ENCODE measurements at regions not wholly inside any gene's neighbourhood (a gene's known extent, or its start where the extent isn't known, plus 50 kb on each side); places are given as distances from the start of the nearest gene placed in this dataset.
"Not testable (repeated sequence)": the region's sequence is repeated elsewhere in the genome, so short reads cannot be mapped to it uniquely, and the experiment has no call there.

GRCh38 chr2:234802845-234803171 lies 149.0 kb upstream of the SH3BP4 start:
- Histone ChIP-seq H3K27ac (ENCODE audit: low read depth in 2 of 2, low read length in 2 of 2) (no peak overlapping the region), H3K27me3 (ENCODE audit: control insufficient read depth in 2 of 2, insufficient read depth in 2 of 2, low read length in 2 of 2) (no peaks in the 10 kb centered on the region), H3K9me3 (ENCODE audit: control insufficient read depth in 2 of 2, low read length in 2 of 2) (no peaks in the 10 kb centered on the region), H3K9ac (ENCODE audit: low read depth in 1 of 2, low read length in 2 of 2) (no peak overlapping the region), H3K36me3 (ENCODE audit: control insufficient read depth in 2 of 2, insufficient read depth in 2 of 2, low read length in 2 of 2) (no peaks in the 10 kb centered on the region), H3K4me3 (ENCODE audit: low read length in 2 of 2) (no peak overlapping the region), H3K4me1 (ENCODE audit: control insufficient read depth in 2 of 2, insufficient read depth in 2 of 2, low read length in 2 of 2) (no peaks in the 10 kb centered on the region)

- no peak overlapping the region for H3K4me3 ChIP-seq (ENCODE audit: low read length in 2 of 2)
- no peaks in the 10 kb centered on the region for H3K4me1 ChIP-seq (ENCODE audit: control insufficient read depth in 2 of 2, insufficient read depth in 2 of 2, low read length in 2 of 2)
- no peak overlapping the region for H3K9ac ChIP-seq (ENCODE audit: low read depth in 1 of 2, low read length in 2 of 2)
- no peaks in the 10 kb centered on the region for H3K9me3 ChIP-seq (ENCODE audit: control insufficient read depth in 2 of 2, low read length in 2 of 2)
- H3K27ac ChIP-seq (ENCODE audit: low read depth in 2 of 2, low read length in 2 of 2), result no peak overlapping the region
- no peaks in the 10 kb centered on the region for H3K36me3 ChIP-seq (ENCODE audit: control insufficient read depth in 2 of 2, insufficient read depth in 2 of 2, low read length in 2 of 2)
- H3K27me3 ChIP-seq (ENCODE audit: control insufficient read depth in 2 of 2, insufficient read depth in 2 of 2, low read length in 2 of 2), result no peaks in the 10 kb centered on the region
Measured at GRCh38 chr2:234802071-234802844, 149.6 kb upstream of the SH3BP4 start.

DNA sequence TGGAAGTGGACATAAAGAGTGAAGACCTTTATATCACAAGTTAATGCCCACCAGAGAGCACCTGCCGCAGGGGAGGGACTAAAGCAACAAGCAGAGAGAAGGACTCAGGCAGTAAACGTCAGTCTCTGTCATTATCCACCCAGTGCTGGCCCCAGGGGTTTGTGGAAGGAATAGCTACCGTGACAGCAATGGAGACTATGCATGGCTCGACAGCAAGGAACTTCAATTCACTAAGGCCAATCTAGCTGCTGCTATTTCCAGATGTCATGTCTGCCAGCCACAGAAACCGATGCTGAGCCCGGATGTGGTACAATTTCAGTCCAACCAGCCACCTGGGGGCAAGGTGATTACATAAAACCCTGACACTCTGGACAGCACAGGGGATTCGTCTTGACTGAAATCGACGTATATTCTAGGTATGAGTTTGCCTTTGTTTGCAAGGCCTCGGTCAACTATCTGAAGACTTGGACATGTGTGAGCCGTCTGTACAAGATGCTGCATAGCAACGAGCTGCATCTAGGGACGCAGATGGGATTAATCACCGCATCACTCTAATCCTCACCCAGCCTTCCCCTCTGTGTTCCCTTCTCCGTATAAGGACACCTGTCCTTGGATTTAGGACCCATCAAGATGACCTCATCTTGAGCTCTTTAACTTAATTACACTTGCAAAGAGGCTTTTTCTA lies 154.1 kb upstream of the SH3BP4 start:
- Histone ChIP-seq H3K27me3 (ENCODE audit: control insufficient read depth in 2 of 2, insufficient read depth in 2 of 2, low read length in 2 of 2) (no peaks in the 10 kb centered on the region), H3K36me3 (ENCODE audit: control insufficient read depth in 2 of 2, insufficient read depth in 2 of 2, low read length in 2 of 2) (no peaks in the 10 kb centered on the region), H3K27ac (ENCODE audit: low read depth in 2 of 2, low read length in 2 of 2) (no peak overlapping the region), H3K4me1 (ENCODE audit: control insufficient read depth in 2 of 2, insufficient read depth in 2 of 2, low read length in 2 of 2) (no peaks in the 10 kb centered on the region), H3K9ac (ENCODE audit: low read depth in 1 of 2, low read length in 2 of 2) (no peak overlapping the region), H3K4me3 (ENCODE audit: low read length in 2 of 2) (no peak overlapping the region), H3K9me3 (ENCODE audit: control insufficient read depth in 2 of 2, low read length in 2 of 2) (no peaks in the 10 kb centered on the region)

DNA sequence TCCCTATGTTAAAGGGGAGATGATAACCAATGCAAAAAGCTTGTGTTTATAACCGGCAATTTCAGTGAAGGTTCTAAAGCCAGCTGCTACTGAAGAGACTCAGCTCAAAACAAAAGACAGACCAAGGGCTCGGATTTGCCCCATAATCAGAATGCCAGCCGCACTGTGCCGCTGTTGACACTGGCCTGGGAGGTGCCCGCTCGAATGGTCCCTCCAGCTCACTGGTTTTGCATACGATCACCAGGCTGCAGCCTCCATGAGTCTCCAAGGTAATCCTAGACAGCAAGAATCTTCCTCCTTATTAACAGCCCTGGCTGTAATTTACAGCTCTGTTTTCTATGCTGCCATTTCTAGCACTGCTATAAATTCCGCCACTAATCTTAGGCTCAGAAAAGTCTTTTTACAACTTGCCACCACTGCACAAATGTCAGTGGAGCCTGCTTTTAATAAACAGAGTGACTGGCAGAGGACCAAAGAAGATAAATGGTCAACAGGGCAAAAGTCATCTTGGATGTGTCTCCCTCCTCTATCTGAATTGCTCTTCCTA lies 155.7 kb upstream of the SH3BP4 start:
- no peak overlapping the region for H3K27ac ChIP-seq (ENCODE audit: low read depth in 2 of 2, low read length in 2 of 2)
- no peak overlapping the region for H3K4me3 ChIP-seq (ENCODE audit: low read length in 2 of 2)
- no peaks in the 10 kb centered on the region for H3K4me1 ChIP-seq (ENCODE audit: control insufficient read depth in 2 of 2, insufficient read depth in 2 of 2, low read length in 2 of 2)
- no peak overlapping the region for H3K9ac ChIP-seq (ENCODE audit: low read depth in 1 of 2, low read length in 2 of 2)
- H3K36me3 ChIP-seq (ENCODE audit: control insufficient read depth in 2 of 2, insufficient read depth in 2 of 2, low read length in 2 of 2), result no peaks in the 10 kb centered on the region
- no peaks in the 10 kb centered on the region for H3K9me3 ChIP-seq (ENCODE audit: control insufficient read depth in 2 of 2, low read length in 2 of 2)
- H3K27me3 ChIP-seq (ENCODE audit: control insufficient read depth in 2 of 2, insufficient read depth in 2 of 2, low read length in 2 of 2), result no peaks in the 10 kb centered on the region

- Histone ChIP-seq H3K27me3 (ENCODE audit: control insufficient read depth in 2 of 2, insufficient read depth in 2 of 2, low read length in 2 of 2) (no peaks in the 10 kb centered on the region), H3K9ac (ENCODE audit: low read depth in 1 of 2, low read length in 2 of 2) (no peak overlapping the region), H3K4me1 (ENCODE audit: control insufficient read depth in 2 of 2, insufficient read depth in 2 of 2, low read length in 2 of 2) (no peaks in the 10 kb centered on the region), H3K36me3 (ENCODE audit: control insufficient read depth in 2 of 2, insufficient read depth in 2 of 2, low read length in 2 of 2) (no peaks in the 10 kb centered on the region), H3K4me3 (ENCODE audit: low read length in 2 of 2) (no peak overlapping the region), H3K27ac (ENCODE audit: low read depth in 2 of 2, low read length in 2 of 2) (no peak overlapping the region), H3K9me3 (ENCODE audit: control insufficient read depth in 2 of 2, low read length in 2 of 2) (no peaks in the 10 kb centered on the region)
Measured at GRCh38 chr2:234795272-234795920, 156.4 kb upstream of the SH3BP4 start.

DNA sequence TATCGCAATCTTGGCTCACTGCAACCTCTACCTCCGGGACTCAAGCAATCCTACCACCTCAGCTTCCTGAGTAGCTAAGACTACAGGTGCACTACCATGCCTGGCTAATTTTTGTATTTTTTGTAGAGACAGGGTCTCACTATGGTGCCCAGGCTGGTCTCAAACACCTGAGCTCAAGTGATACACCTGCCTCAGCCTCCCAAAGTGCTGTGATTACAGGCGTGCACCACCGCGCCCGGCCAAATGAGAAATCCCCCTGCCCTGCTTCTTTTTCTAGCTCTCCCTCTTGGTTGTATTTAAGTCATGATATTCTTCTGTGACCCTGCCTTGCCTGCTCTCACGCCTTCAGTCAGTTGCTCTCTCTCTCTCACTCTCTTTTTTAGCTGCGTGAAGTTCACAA lies 157.0 kb upstream of the SH3BP4 start:
- H3K9me3 ChIP-seq (ENCODE audit: control insufficient read depth in 2 of 2, low read length in 2 of 2), result no peaks in the 10 kb centered on the region
- H3K27ac ChIP-seq (ENCODE audit: low read depth in 2 of 2, low read length in 2 of 2), result no peak overlapping the region
- no peak overlapping the region for H3K9ac ChIP-seq (ENCODE audit: low read depth in 1 of 2, low read length in 2 of 2)
- no peaks in the 10 kb centered on the region for H3K4me1 ChIP-seq (ENCODE audit: control insufficient read depth in 2 of 2, insufficient read depth in 2 of 2, low read length in 2 of 2)
- H3K27me3 ChIP-seq (ENCODE audit: control insufficient read depth in 2 of 2, insufficient read depth in 2 of 2, low read length in 2 of 2), result no peaks in the 10 kb centered on the region
- H3K4me3 ChIP-seq (ENCODE audit: low read length in 2 of 2), result no peak overlapping the region
- no peaks in the 10 kb centered on the region for H3K36me3 ChIP-seq (ENCODE audit: control insufficient read depth in 2 of 2, insufficient read depth in 2 of 2, low read length in 2 of 2)

GRCh38 chr2:234793212-234793785 lies 158.5 kb upstream of the SH3BP4 start:
- Histone ChIP-seq H3K4me1 (ENCODE audit: control insufficient read depth in 2 of 2, insufficient read depth in 2 of 2, low read length in 2 of 2) (no peaks in the 10 kb centered on the region), H3K27me3 (ENCODE audit: control insufficient read depth in 2 of 2, insufficient read depth in 2 of 2, low read length in 2 of 2) (no peaks in the 10 kb centered on the region), H3K9me3 (ENCODE audit: control insufficient read depth in 2 of 2, low read length in 2 of 2) (no peaks in the 10 kb centered on the region), H3K27ac (ENCODE audit: low read depth in 2 of 2, low read length in 2 of 2) (no peak overlapping the region), H3K4me3 (ENCODE audit: low read length in 2 of 2) (no peak overlapping the region), H3K36me3 (ENCODE audit: control insufficient read depth in 2 of 2, insufficient read depth in 2 of 2, low read length in 2 of 2) (no peaks in the 10 kb centered on the region), H3K9ac (ENCODE audit: low read depth in 1 of 2, low read length in 2 of 2) (no peak overlapping the region)

GRCh38 chr2:234792621-234793022 lies 159.2 kb upstream of the SH3BP4 start:
- no peaks in the 10 kb centered on the region for H3K9me3 ChIP-seq (ENCODE audit: control insufficient read depth in 2 of 2, low read length in 2 of 2)
- no peaks in the 10 kb centered on the region for H3K4me1 ChIP-seq (ENCODE audit: control insufficient read depth in 2 of 2, insufficient read depth in 2 of 2, low read length in 2 of 2)
- H3K27ac ChIP-seq (ENCODE audit: low read depth in 2 of 2, low read length in 2 of 2), result no peak overlapping the region
- H3K36me3 ChIP-seq (ENCODE audit: control insufficient read depth in 2 of 2, insufficient read depth in 2 of 2, low read length in 2 of 2), result no peaks in the 10 kb centered on the region
- H3K4me3 ChIP-seq (ENCODE audit: low read length in 2 of 2), result no peak overlapping the region
- H3K27me3 ChIP-seq (ENCODE audit: control insufficient read depth in 2 of 2, insufficient read depth in 2 of 2, low read length in 2 of 2), result no peaks in the 10 kb centered on the region
- no peak overlapping the region for H3K9ac ChIP-seq (ENCODE audit: low read depth in 1 of 2, low read length in 2 of 2)

- H3K9me3 ChIP-seq (ENCODE audit: control insufficient read depth in 2 of 2, low read length in 2 of 2); H3K4me1 ChIP-seq (ENCODE audit: control insufficient read depth in 2 of 2, insufficient read depth in 2 of 2, low read length in 2 of 2); H3K27me3 ChIP-seq (ENCODE audit: control insufficient read depth in 2 of 2, insufficient read depth in 2 of 2, low read length in 2 of 2); H3K27ac ChIP-seq (ENCODE audit: low read depth in 2 of 2, low read length in 2 of 2); H3K9ac ChIP-seq (ENCODE audit: low read depth in 1 of 2, low read length in 2 of 2); H3K4me3 ChIP-seq (ENCODE audit: low read length in 2 of 2); H3K36me3 ChIP-seq (ENCODE audit: control insufficient read depth in 2 of 2, insufficient read depth in 2 of 2, low read length in 2 of 2): not testable (repeated sequence)
Measured at GRCh38 chr2:234792096-234792495, 159.7 kb upstream of the SH3BP4 start.

DNA sequence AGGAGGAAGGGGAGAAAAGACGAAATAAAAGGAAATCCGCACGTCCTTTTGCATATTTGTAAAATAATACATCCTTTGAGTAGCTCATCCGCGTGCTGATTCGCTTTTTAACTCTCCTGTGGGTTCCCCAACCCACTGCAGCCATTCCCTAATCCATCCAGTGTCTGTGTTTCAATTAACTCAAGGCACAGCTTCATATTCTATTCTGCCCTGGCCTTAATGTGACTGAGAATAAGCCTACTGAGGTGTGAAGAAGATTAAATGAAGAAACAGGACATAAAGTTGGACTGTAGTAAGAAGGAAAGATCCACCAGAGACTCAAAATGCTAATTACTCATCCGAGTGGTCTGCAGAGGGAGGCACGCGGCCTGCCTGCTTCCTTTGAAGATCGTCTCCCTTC lies 161.4 kb upstream of the SH3BP4 start:
- Histone ChIP-seq H3K4me3 (ENCODE audit: low read length in 2 of 2) (no peak overlapping the region), H3K9me3 (ENCODE audit: control insufficient read depth in 2 of 2, low read length in 2 of 2) (no peaks in the 10 kb centered on the region), H3K4me1 (ENCODE audit: control insufficient read depth in 2 of 2, insufficient read depth in 2 of 2, low read length in 2 of 2) (no peaks in the 10 kb centered on the region), H3K27me3 (ENCODE audit: control insufficient read depth in 2 of 2, insufficient read depth in 2 of 2, low read length in 2 of 2) (no peaks in the 10 kb centered on the region), H3K36me3 (ENCODE audit: control insufficient read depth in 2 of 2, insufficient read depth in 2 of 2, low read length in 2 of 2) (no peaks in the 10 kb centered on the region), H3K27ac (ENCODE audit: low read depth in 2 of 2, low read length in 2 of 2) (no peak overlapping the region), H3K9ac (ENCODE audit: low read depth in 1 of 2, low read length in 2 of 2) (no peak overlapping the region)
